DND-41 (cell line): ENCODE measurements at regions not wholly inside any gene's neighbourhood (a gene's known extent, or its start where the extent isn't known, plus 50 kb on each side); places are given as distances from the start of the nearest gene placed in this dataset.

Experiments used
- ATAC-seq: fragments of 200-7000 bp; cut with Tn5 transposase; 3 replicates; pipeline ENCODE4 v1.9.1; 2021; ENCODE audit warnings: low read depth; ENCODE audit not compliant: insufficient read depth
- DNase-seq: peaks from one replicate; pipeline ENCODE4 v3.0.0-alpha.2; 2020
- H2AFZ ChIP-seq: 2 replicates; pipeline ENCODE4 v1.6.0; 2012; ENCODE audit warnings: low read depth, low read length
- H3K27ac ChIP-seq: 2 replicates; pipeline ENCODE4 v1.5.1; 2012; ENCODE audit warnings: low read length, inconsistent platforms
- H3K27me3 ChIP-seq: fragments of 200-600 bp; sonication (generic); 2 replicates; pipeline ENCODE4 v1.6.0; 2012; ENCODE audit warnings: low read length, mild to moderate bottlenecking, inconsistent platforms; ENCODE audit not compliant: insufficient read depth, poor library complexity
- H3K36me3 ChIP-seq: 2 replicates; pipeline ENCODE4 v1.5.1; 2012; ENCODE audit warnings: low read length, inconsistent platforms; ENCODE audit not compliant: insufficient read depth
- H3K4me1 ChIP-seq: 2 replicates; pipeline ENCODE4 v1.5.1; 2012; ENCODE audit warnings: mild to moderate bottlenecking, low read length; ENCODE audit not compliant: insufficient read depth
- H3K4me2 ChIP-seq: 2 replicates; pipeline ENCODE4 v1.6.0; 2012; ENCODE audit warnings: mild to moderate bottlenecking, moderate library complexity, low read length, inconsistent platforms; ENCODE audit not compliant: insufficient read depth
- H3K4me3 ChIP-seq, 2 experiments: fragments of 200-600 bp in 1 of 2; shearing (Covaris generic) in 1 of 2; 2 replicates each; pipeline ENCODE4 v1.5.1; 2012 to 2016; ENCODE audit warnings: inconsistent platforms in 2 of 2, low read length in 2 of 2, mild to moderate bottlenecking in 2 of 2, low read depth in 1 of 2, moderate library complexity in 1 of 2
- H3K79me2 ChIP-seq: 2 replicates; pipeline ENCODE4 v1.6.0; 2012; ENCODE audit warnings: low read length, inconsistent platforms; ENCODE audit not compliant: insufficient read depth
- H3K9ac ChIP-seq: 2 replicates; pipeline ENCODE4 v1.6.0; 2012; ENCODE audit warnings: low read depth, mild to moderate bottlenecking, inconsistent platforms, low read length, moderate library complexity
- H3K9me3 ChIP-seq: 2 replicates; pipeline ENCODE4 v1.5.1; 2012; ENCODE audit warnings: low read length, moderate library complexity, mild to moderate bottlenecking, inconsistent platforms; ENCODE audit not compliant: insufficient read depth, severe bottlenecking
- H4K20me1 ChIP-seq: 2 replicates; pipeline ENCODE4 v1.6.0; 2012; ENCODE audit warnings: low read length; ENCODE audit not compliant: insufficient read depth
- CTCF ChIP-seq: IDR thresholded peaks from 2 replicates; pipeline ENCODE4 v1.5.1; 2012; ENCODE audit warnings: borderline replicate concordance, low read length, moderate library complexity, mild to moderate bottlenecking; ENCODE audit not compliant: poor library complexity, severe bottlenecking; ENCODE audit errors: extremely low read depth
- EZH2 ChIP-seq: IDR thresholded peaks from 3 replicates; pipeline ENCODE4 v1.6.1; 2012; ENCODE audit warnings: borderline replicate concordance, low read depth, mild to moderate bottlenecking, moderate library complexity, low read length, inconsistent platforms; ENCODE audit not compliant: severe bottlenecking

GRCh38 chr13:75938811-75939560 lies 302.9 kb downstream of the LMO7 start:
- H3K27me3 ChIP-seq: no peaks in the 10 kb centered on the region
- H3K9me3 ChIP-seq: no peaks in the 10 kb centered on the region
- TF ChIP-seq EZH2 (no peak), CTCF (no peak)
- H3K9ac ChIP-seq: no peak overlapping the region
- ATAC-seq: no peak
- no peaks in the 10 kb centered on the region for H3K79me2 ChIP-seq
- H3K27ac ChIP-seq: no peak overlapping the region
- no peak for DNase-seq
- H3K36me3 ChIP-seq: no peaks in the 10 kb centered on the region
- H2AFZ ChIP-seq: no peak overlapping the region
- H4K20me1 ChIP-seq: no peaks in the 10 kb centered on the region
- no peak overlapping the region for H3K4me2 ChIP-seq
- H3K4me1 ChIP-seq: no peaks in the 10 kb centered on the region
- H3K4me3 ChIP-seq: no peak overlapping the region

- Histone ChIP-seq H3K27me3 (no peaks in the 10 kb centered on the region), H3K9ac (no peak overlapping the region), H3K79me2 (no peaks in the 10 kb centered on the region), H3K36me3 (no peaks in the 10 kb centered on the region), H3K27ac (no peak overlapping the region), H3K9me3 (no peaks in the 10 kb centered on the region), H3K4me2 (no peak overlapping the region), H2AFZ (no peak overlapping the region), H3K4me3 (no peak overlapping the region), H3K4me1 (no peaks in the 10 kb centered on the region), H4K20me1 (no peaks in the 10 kb centered on the region)
- no peak for ATAC-seq
- TF ChIP-seq CTCF (no peak), EZH2 (no peak)
- DNase-seq: no peak
Observed at GRCh38 chr13:75936791-75937190, 300.7 kb downstream of the LMO7 start.

GRCh38 chr13:75935805-75936204 lies 299.7 kb downstream of the LMO7 start:
- Histone ChIP-seq H3K4me1 (no peaks in the 10 kb centered on the region), H3K36me3 (no peaks in the 10 kb centered on the region), H3K9ac (no peak overlapping the region), H3K9me3 (no peaks in the 10 kb centered on the region), H3K79me2 (no peaks in the 10 kb centered on the region), H3K4me3 (no peak overlapping the region), H4K20me1 (no peaks in the 10 kb centered on the region), H2AFZ (no peak overlapping the region), H3K27ac (no peak overlapping the region), H3K4me2 (no peak overlapping the region), H3K27me3 (no peaks in the 10 kb centered on the region)
- no peak for ATAC-seq
- DNase-seq: no peak
- no peak for TF ChIP-seq EZH2
- no peak for TF ChIP-seq CTCF

- no peaks in the 10 kb centered on the region for H3K4me1 ChIP-seq
- no peaks in the 10 kb centered on the region for H3K27me3 ChIP-seq
- no peak for TF ChIP-seq EZH2
- TF ChIP-seq CTCF: no peak
- no peak overlapping the region for H3K4me2 ChIP-seq
- H3K27ac ChIP-seq: no peak overlapping the region
- no peak overlapping the region for H3K9ac ChIP-seq
- no peaks in the 10 kb centered on the region for H3K36me3 ChIP-seq
- H3K79me2 ChIP-seq: no peaks in the 10 kb centered on the region
- H3K4me3 ChIP-seq: no peak overlapping the region
- H2AFZ ChIP-seq: no peak overlapping the region
- H3K9me3 ChIP-seq: no peaks in the 10 kb centered on the region
- ATAC-seq (no peak), DNase-seq (no peak)
- H4K20me1 ChIP-seq: no peaks in the 10 kb centered on the region
Observed at GRCh38 chr13:75934889-75935288, 298.8 kb downstream of the LMO7 start.
